ENCODE measurements at regions not wholly inside any gene's neighbourhood (a gene's known extent, or its start where the extent isn't known, plus 50 kb on each side); places are given as distances from the start of the nearest gene placed in this dataset.

GRCh38 chr19:34034318-34034846 is 137.9 kb upstream of the LSM14A start:
- TF ChIP-seq POLR2AphosphoS5 (IDR thresholded peaks at IDR 0.05; ENCODE audit: low read depth, low read length) (no peak), SIN3A (IDR thresholded peaks at IDR 0.05; ENCODE audit: borderline replicate concordance, insufficient read depth, low read length) (no peak), TAF1 (IDR thresholded peaks at IDR 0.05; ENCODE audit: borderline replicate concordance, insufficient read depth, low read length) (no peak), FOXP2 (optimal IDR thresholded peaks at IDR 0.05; ENCODE audit: borderline replicate concordance, extremely low read depth, extremely low read length, insufficient read depth) (no peak)
- TF ChIP-seq, protein P1, sequence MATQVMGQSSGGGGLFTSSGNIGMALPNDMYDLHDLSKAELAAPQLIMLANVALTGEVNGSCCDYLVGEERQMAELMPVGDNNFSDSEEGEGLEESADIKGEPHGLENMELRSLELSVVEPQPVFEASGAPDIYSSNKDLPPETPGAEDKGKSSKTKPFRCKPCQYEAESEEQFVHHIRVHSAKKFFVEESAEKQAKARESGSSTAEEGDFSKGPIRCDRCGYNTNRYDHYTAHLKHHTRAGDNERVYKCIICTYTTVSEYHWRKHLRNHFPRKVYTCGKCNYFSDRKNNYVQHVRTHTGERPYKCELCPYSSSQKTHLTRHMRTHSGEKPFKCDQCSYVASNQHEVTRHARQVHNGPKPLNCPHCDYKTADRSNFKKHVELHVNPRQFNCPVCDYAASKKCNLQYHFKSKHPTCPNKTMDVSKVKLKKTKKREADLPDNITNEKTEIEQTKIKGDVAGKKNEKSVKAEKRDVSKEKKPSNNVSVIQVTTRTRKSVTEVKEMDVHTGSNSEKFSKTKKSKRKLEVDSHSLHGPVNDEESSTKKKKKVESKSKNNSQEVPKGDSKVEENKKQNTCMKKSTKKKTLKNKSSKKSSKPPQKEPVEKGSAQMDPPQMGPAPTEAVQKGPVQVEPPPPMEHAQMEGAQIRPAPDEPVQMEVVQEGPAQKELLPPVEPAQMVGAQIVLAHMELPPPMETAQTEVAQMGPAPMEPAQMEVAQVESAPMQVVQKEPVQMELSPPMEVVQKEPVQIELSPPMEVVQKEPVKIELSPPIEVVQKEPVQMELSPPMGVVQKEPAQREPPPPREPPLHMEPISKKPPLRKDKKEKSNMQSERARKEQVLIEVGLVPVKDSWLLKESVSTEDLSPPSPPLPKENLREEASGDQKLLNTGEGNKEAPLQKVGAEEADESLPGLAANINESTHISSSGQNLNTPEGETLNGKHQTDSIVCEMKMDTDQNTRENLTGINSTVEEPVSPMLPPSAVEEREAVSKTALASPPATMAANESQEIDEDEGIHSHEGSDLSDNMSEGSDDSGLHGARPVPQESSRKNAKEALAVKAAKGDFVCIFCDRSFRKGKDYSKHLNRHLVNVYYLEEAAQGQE (IDR thresholded peaks at IDR 0.05; ENCODE audit: insufficient read depth in 1 of 2, low read depth in 2 of 2, low read length in 2 of 2) = no peak
